ENCODE measurements at regions not wholly inside any gene's neighbourhood (a gene's known extent, or its start where the extent isn't known, plus 50 kb on each side); places are given as distances from the start of the nearest gene placed in this dataset.

GRCh38 chr5:93058309-93058708, 522.7 kb downstream of the NR2F1-AS1 start:
- DNase-seq (ENCODE audit: low spot score) = no peak

- DNase-seq (ENCODE audit: low spot score) = no peak
Measured at GRCh38 chr5:93057311-93057710, 523.7 kb downstream of the NR2F1-AS1 start.

DNA sequence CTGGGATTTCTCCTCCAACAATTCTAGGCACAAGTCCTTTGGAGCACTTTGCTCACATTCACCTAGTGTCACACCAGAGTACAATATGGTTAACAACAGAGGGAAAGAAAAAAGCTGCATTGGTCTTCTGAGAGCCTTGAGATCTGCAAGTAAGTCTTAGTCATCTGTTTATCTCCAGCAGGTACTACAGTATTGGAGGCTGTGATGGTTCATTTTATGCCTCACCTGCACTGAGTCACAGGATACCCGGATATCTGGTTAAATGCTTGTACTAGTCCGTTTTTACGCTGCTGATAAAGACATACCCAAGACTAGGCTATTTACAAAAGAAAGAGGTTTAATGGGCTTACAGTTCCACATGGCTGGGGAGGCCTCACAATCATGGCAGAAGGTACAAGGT, 525.0 kb downstream of the NR2F1-AS1 start:
- no peak for DNase-seq (ENCODE audit: low spot score)

DNA sequence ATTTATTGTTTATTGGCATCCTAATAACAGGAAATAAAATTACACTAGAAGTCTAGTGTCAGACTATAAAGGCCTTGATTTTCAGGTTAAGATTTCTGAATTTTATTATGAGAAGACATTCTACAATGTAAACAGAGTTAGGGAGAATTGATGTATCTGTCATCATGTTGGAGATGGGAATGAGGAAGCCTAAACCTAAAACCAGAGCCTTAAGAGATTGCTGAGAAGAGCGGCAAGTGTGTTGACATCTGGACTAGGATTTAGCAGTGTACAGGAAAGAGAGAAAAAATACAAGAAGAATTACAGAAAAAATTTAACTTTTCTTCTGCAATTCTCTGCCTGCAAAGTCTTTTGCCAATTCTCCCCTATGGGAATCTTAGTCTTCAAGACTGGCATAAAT, 525.5 kb downstream of the NR2F1-AS1 start:
- DNase-seq (ENCODE audit: low spot score) = no peak

- no peak for DNase-seq (ENCODE audit: low spot score)
Measured at GRCh38 chr5:93054424-93055163, 526.4 kb downstream of the NR2F1-AS1 start.

DNA sequence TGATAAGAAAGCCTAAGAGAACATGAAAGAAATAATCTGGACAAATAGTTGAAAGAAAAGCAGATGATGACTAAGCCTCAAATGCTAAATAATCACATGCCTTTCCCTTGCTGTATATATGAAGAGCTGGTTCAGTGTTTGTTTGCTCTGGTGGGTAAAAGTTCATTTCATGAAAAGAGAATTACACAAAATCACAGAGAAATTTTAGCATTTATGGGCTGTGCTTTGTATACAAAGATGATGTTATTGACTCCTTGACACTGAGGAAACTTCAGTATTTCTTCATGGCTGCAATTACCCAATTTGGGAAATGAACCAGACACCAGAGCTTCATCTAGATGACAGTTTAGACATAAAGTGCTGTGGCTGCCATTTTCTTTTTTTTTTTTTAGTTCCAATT, 527.2 kb downstream of the NR2F1-AS1 start:
- no peak for DNase-seq (ENCODE audit: low spot score)

DNA sequence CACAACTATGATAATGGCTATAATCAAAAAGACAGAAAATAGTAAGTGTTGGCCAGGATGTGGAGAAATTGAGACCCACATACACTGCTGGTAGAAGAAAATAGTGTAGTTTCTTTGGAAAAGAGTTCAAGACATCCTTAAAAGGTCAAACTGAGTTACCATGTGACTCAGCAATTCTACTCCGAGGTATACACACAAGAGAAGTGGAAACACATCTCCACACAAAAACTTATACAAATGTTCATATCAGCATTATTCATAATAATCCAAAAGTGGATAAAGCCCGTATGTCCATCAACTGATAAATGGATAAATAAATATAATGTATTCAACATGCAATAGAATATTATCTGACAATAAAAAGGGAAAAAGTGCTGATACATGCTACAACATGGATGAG, 532.2 kb downstream of the NR2F1-AS1 start:
- no peak for DNase-seq (ENCODE audit: low spot score)

DNA sequence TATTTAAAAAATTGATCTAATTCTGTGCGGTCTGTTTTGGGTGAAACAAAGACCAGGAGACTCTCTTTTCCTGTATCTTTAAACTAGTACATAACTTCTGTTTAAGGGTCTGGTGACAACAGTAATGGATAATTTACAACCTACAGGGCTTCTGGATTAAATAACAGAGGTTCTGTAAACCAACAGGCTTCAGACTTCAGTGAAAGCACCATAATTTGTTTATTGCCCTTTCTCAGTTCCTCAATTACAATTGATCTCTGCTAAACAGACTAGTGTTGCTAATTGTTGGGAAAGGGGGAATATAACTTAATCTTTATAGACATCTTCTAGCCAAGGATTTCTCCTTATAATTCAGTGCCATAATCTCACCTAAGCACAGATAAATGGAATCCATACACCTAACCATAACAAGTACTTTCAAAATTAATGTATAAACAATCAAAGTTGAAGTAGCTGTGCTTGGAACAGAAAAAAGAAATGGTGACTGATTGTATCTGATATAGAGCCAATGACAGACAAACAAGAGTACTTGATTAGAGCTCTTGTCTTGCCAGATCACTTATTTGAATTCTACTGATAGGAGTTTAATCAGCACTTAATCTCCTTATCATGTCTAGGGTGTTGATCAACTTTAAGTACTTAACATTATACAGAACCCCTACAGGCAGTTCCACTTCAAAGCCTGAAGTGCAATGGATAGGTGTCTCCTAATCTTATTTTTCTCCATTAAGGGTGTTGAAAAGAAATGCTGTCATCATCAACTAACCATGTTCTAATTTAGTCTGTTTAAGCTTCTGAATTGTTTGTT, 536.0 kb downstream of the NR2F1-AS1 start:
- no peak for DNase-seq (ENCODE audit: low spot score)

- no peak for DNase-seq (ENCODE audit: low spot score)
Measured at GRCh38 chr5:93039888-93040287, 541.1 kb downstream of the NR2F1-AS1 start.

GRCh38 chr5:93034621-93035590, 546.1 kb downstream of the NR2F1-AS1 start:
- peak; percentile 42 for DNase-seq (ENCODE audit: low spot score)

DNA sequence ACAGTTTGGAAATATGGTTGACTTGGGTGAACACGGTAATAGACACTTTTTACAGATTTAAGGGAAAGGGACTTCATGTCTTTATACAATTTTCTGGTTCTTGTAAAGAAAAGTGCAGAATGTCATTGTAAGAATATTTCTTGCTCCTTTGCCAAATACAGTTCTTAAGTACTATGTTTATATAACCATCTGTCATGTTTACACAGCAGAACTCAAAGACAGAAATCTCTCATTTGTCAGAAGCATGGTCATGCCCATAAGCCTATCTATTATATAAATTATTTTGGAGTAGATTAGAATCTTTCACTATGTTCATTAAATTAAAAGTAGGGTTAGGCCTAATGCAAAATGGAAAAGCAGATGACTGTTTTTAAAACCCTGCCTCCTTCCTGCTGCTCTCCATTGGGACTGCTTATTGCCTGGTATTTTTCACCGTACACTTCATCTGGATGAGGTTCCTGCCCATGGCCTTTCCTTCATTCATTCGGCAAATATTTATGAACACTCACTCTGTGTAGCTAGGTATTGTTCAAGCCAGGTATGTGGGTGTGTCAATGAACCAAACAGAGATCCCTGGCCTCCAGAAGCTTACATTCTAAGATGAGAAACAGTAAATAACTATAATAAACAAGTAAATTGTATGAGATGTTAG, 558.1 kb downstream of the NR2F1-AS1 start:
- peak; percentile 20 for DNase-seq (ENCODE audit: low spot score)

DNA sequence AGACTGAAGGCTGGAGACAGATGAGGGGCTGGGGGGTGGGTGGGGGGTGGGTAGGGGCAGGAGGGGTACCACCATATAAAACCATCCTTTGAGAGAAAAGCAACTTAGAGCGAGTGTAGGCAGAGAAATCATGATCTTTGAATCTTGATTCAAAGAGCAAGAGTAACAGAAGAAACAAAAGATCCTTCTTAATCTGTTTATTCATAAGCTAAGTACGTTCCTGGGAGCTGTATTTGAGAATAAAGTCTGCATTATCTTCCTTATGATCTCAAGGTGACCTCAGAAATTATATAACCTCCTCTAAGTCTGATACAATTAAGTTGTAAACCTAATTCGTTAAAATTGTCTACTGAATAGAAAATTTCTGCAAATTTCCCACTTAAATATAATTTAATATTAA, 558.8 kb downstream of the NR2F1-AS1 start:
- no peak for DNase-seq (ENCODE audit: low spot score)

DNA sequence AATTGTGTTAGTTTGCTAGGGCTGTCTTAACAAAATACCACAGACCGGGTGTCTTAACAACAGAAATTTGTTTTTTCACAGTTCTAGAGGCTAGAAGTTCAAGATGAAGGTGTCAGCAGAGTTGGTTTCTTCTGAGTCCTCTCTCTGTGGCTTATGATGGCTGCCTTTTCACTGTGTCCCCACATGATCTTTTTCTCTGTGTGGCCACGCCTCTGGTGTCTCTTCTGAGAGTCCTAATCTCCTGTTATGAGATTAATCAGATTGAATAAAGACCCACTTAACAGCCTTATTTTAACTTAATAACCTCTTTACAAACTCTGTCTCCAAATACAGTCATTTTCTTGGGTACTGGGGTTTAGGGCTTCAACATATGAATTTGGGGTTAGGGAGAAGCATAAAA, 561.1 kb downstream of the NR2F1-AS1 start:
- no peak for DNase-seq (ENCODE audit: low spot score)

DNA sequence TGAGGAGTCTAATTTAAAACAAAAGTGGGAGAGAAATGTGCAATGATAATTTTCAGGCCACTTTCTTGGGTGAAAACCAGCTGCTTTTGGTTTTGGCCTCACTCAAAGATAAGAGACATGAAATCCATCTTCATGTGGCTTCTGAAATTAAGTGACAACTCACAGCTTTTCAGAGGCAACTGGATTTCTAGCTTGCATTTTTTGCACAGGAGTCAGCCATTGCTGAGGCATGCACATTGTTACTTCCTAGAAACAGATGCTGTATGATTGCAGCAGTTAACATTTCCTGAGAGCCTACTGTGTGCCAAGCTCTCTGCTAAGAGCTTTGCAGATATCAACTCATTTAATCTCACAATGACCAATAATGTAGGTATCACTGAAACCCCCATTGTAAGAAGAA, 562.6 kb downstream of the NR2F1-AS1 start:
- DNase-seq (ENCODE audit: low spot score) = no peak

DNA sequence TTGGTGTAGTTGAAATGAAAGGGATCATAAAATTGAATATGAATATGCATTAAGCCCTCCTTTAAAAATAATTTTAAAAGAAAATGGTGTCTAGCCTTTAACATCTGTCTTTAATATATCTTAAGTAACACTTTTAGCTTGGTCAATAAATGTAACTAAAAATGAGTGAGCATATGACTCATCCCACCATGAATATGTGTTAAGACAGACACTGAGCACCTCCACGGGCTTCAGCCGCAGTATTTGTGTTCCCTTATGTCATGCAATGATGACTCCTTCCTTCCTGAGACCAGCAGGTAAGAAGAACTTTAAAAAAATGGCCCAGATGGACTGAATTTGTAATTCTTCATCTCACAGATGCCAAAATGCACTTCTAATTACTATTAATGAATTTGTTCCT, 563.2 kb downstream of the NR2F1-AS1 start:
- DNase-seq (ENCODE audit: low spot score) = no peak

DNA sequence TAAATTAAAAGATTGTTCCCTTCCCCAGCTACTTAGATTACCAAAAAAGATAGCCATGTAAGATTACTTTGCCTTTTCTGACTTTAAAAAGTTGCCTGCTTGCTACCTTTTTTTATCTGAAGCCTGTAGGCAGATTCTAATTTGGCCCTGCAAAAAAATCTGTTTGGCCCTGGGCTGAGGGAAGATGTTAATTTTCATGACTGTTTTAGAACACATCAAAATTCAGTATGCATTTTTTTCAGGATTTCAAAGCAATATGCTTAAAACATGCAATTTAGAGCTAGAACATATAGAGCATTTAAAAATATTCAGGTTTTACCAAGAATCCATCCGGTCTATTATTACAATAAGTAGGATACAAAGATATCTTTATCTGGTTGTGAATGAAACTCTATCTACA, 563.6 kb downstream of the NR2F1-AS1 start:
- DNase-seq (ENCODE audit: low spot score) = no peak

DNA sequence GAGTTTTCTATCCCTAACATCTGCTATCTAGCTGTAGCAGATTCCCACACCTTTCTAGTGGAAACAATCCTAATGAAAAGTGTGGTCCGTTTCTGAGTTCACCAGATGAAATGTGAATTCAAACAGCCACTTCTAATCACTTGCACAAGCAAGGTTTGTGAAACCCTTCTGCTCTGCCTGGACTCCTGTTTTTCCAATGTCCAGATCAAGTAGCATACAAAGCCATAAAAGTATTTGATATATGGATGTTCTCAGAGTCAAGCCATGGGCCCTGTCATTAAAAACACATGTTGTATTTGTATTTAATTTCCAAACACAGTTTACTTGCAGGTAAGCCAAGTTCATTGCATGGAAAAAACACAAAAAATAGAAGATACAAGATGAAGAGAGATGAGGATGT, 570.4 kb downstream of the NR2F1-AS1 start:
- no peak for DNase-seq (ENCODE audit: low spot score)

- no peak for DNase-seq (ENCODE audit: low spot score)
Measured at GRCh38 chr5:93010037-93010436, 571.0 kb downstream of the NR2F1-AS1 start.

DNA sequence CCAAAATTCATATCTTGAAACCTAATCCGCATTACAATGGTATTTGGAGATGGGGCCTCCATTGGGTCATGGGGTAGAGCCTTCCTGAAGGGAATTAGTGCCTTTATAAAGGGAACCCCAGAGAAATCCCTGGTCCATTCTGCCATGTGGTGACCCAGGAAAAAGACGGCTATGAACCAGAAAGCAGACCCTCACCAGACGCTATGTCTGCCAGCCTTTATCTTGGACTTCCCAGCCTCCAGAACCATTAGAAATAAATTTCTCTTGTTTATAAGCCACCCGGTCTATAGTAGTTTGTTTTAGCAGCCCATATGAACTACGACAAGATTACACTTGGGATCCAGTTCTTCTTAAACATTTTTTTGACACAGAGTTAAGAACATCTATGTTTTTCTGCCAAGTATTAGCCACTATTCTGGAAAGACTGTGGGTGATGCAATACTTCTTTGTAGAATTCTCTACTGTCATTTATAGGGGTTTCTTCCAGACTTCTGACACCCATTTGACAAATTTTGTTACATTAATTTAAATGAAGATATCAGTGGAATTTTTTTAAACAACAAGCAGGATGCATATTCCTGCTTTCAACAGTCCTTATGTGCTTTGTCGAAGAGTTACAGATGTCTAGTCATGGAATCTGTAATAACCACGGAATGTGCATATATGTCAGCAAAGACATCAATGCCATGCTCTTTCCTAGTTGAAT, 572.4 kb downstream of the NR2F1-AS1 start:
- no peak for DNase-seq (ENCODE audit: low spot score)

GRCh38 chr5:93006915-93007314, 574.1 kb downstream of the NR2F1-AS1 start:
- no peak for DNase-seq (ENCODE audit: low spot score)

- no peak for DNase-seq (ENCODE audit: low spot score)
Measured at GRCh38 chr5:92998456-92998855, 582.6 kb downstream of the NR2F1-AS1 start.

Measured in umbilical cord (tissue), 1 donor.